Panc1 (cell line): ENCODE measurements at regions not wholly inside any gene's neighbourhood (a gene's known extent, or its start where the extent isn't known, plus 50 kb on each side); places are given as distances from the start of the nearest gene placed in this dataset.
"Not testable (repeated sequence)": the region's sequence is repeated elsewhere in the genome, so short reads cannot be mapped to it uniquely, and the experiment has no call there.

Experiments used
- ATAC-seq: fragments of 200-7000 bp; cut with Tn5 transposase; 2 replicates; pipeline ENCODE4 v1.9.1; 2020; ENCODE audit warnings: mild to moderate bottlenecking, moderate library complexity
- BruUV-seq: library from RNA; stranded (reverse); fragments of 400-500 nt; replicated peaks from 2 replicates; lab custom pipeline; 2021; lab: Mats Ljungman, UMichigan
- CTCF ChIA-PET: fragments of 300-600 bp; sonication (Branson Sonifier 250); formaldehyde crosslinking; loops from one replicate; lab custom pipeline; 2022; ENCODE audit warnings: antibody characterized with exemption; lab: Charles Lee
- POLR2A ChIA-PET: fragments of 300-600 bp; sonication (Branson Sonifier 250); formaldehyde crosslinking; loops from one replicate; lab custom pipeline; 2022; ENCODE audit warnings: antibody characterized with exemption; lab: Charles Lee
- DNase-seq: peaks from one replicate; pipeline ENCODE4 v3.0.0-alpha.2; 2010; ENCODE audit warnings: low read depth, low spot score
- H3K27ac ChIP-seq: 2 replicates; pipeline ENCODE4 v1.5.1; 2011; ENCODE audit warnings: mild to moderate bottlenecking, low read length, inconsistent platforms
- H3K27me3 ChIP-seq: fragments of 200-500 bp; sonication (Bioruptor generic); 2 replicates; pipeline ENCODE4 v1.6.0; 2014; ENCODE audit warnings: low read length, inconsistent platforms; ENCODE audit not compliant: control insufficient read depth, insufficient read depth
- H3K36me3 ChIP-seq: fragments of 200-500 bp; sonication (Bioruptor generic); 2 replicates; pipeline ENCODE4 v1.5.1; 2014; ENCODE audit warnings: inconsistent platforms, mild to moderate bottlenecking, low read length, moderate library complexity; ENCODE audit not compliant: control insufficient read depth, insufficient read depth
- H3K4me1 ChIP-seq: 2 replicates; pipeline ENCODE4 v1.5.1; 2011; ENCODE audit warnings: inconsistent platforms, mild to moderate bottlenecking, low read length, moderate library complexity; ENCODE audit not compliant: control insufficient read depth, insufficient read depth
- H3K4me3 ChIP-seq, 2 experiments: 2 replicates each; pipeline ENCODE4 v1.5.1; 2011 to 2012; ENCODE audit warnings: low read depth in 2 of 2, low read length in 2 of 2, mild to moderate bottlenecking in 2 of 2, inconsistent platforms in 1 of 2, moderate library complexity in 1 of 2
- H3K9me3 ChIP-seq: fragments of 200-500 bp; sonication (Bioruptor generic); 2 replicates; pipeline ENCODE4 v1.5.1; 2014; ENCODE audit warnings: low read depth, mild to moderate bottlenecking, inconsistent platforms, low read length, moderate library complexity; ENCODE audit not compliant: control insufficient read depth, insufficient read depth
- CTCF ChIP-seq: fragments of 450-650 bp; IDR thresholded peaks from 2 replicates; pipeline ENCODE4 v1.5.1; 2017; ENCODE audit warnings: mild to moderate bottlenecking
- POLR2AphosphoS5 ChIP-seq: IDR thresholded peaks from 2 replicates; pipeline ENCODE4 v1.6.1; 2012; ENCODE audit warnings: mild to moderate bottlenecking, low read depth, low read length, moderate library complexity
- REST ChIP-seq, 2 experiments: IDR thresholded peaks; 2 replicates each; pipeline ENCODE4 v1.6.1; 2011 to 2012; ENCODE audit warnings: low read depth in 2 of 2, control low read depth in 1 of 2, low read length in 1 of 2, mild to moderate bottlenecking in 1 of 2, moderate library complexity in 1 of 2; ENCODE audit not compliant: insufficient read depth in 1 of 2
- SIN3A ChIP-seq: IDR thresholded peaks from 2 replicates; pipeline ENCODE4 v1.6.1; 2012; ENCODE audit warnings: low read depth, mild to moderate bottlenecking, low read length, moderate library complexity, borderline replicate concordance; ENCODE audit not compliant: insufficient read depth
- TCF7L2 ChIP-seq: IDR thresholded peaks from 2 replicates; pipeline ENCODE4 v1.6.1; 2011; ENCODE audit warnings: mild to moderate bottlenecking, low read depth, low read length, inconsistent platforms
- in situ Hi-C: cut with HindIII; loops from 2 replicates; pipeline ENCODE4 v1.10.0; 2016; ENCODE audit warnings: low sequenced_read_pairs, low pct_unique_long_range_greater_than_20kb
- intact Hi-C: fragments of 100-400 bp; cut with micrococcal nuclease; formaldehyde crosslinking; loops from one replicate; pipeline ENCODE4 v1.10.0; 2022; ENCODE audit not compliant: unreplicated experiment

DNA sequence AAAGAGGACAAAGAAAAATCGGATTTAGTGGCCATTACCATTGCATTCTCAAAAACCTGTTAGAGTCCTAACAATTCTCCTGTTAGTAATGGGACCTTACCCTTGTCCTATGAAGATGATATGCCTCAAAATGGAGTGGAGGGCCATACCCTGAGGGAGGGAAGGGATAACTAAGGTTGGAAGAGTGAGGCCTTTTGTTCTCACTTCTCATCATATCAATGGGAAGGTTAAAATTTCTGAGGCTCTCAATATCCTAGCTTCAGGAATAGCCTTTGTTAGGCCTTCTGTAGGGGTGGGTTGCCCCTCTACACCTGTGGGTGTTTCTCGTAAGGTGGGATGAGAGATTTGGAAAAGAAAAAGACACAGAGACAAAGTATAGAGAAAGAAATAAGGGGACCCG, 109.4 kb upstream of the SGIP1 start:
- H3K9me3 ChIP-seq, H3K27ac ChIP-seq, DNase-seq, H3K27me3 ChIP-seq, ATAC-seq, POLR2A ChIA-PET, H3K36me3 ChIP-seq, intact Hi-C loops, BruUV-seq, H3K4me1 ChIP-seq, CTCF ChIA-PET, in situ Hi-C loops, H3K4me3 ChIP-seq: not testable (repeated sequence)

DNA sequence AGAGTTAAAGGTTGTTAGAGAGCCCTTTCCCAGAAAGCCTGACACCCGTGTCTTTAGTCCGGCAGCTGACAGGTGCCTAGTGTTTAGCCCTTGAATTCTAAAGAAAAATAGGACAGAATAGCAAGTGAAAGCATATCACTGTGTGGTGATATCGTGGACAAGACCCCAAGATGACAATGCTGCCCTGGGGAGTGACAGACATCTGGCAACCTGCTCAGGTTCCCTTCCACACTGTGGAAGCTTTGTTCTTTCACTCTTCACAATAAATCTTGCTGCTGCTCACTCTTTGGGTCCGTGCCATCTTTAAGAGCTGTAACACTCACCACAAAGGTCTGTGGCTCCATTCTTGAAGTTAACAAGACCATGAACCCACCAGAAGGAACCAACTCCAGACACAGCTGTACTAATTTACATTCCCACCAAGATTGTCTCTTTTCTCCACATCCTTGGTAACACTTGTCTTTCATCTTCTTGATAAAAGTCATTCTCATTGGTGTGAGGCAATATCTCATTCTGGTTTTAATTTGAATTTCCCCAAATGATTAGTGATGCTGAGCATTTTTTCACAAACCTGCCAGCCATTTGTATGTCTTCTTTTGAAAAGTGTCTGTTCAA, 107.6 kb upstream of the SGIP1 start:
- DNase-seq (no peak), ATAC-seq (no peak)
- Histone ChIP-seq H3K27me3 (no peaks in the 10 kb centered on the region), H3K27ac (no peak overlapping the region), H3K4me3 (no peak overlapping the region), H3K4me1 (no peaks in the 10 kb centered on the region), H3K36me3 (no peaks in the 10 kb centered on the region), H3K9me3 (0 out of 2 replicates have a peak, but pooled peaks cover 3% of the 10 kb centered on the region)
- no peak for TF ChIP-seq TCF7L2
- TF ChIP-seq SIN3A: no peak
- no peak for TF ChIP-seq POLR2AphosphoS5
- no peak for TF ChIP-seq CTCF
- TF ChIP-seq REST (IDR thresholded peaks at IDR 0.05; ENCODE audit: insufficient read depth in 1 of 2, low read depth in 2 of 2, low read length in 1 of 2): no peak
- BruUV-seq: no TSS peak
- intact Hi-C loops: no loop called here
- POLR2A ChIA-PET: no interaction called here
- in situ Hi-C loops: no loop called here
- CTCF ChIA-PET: interaction anchor here (0.6 kb wide), 1 partner anchor 12 kb away, joined by 4 read pairs; no protein-coding TSS in a partner anchor

DNA sequence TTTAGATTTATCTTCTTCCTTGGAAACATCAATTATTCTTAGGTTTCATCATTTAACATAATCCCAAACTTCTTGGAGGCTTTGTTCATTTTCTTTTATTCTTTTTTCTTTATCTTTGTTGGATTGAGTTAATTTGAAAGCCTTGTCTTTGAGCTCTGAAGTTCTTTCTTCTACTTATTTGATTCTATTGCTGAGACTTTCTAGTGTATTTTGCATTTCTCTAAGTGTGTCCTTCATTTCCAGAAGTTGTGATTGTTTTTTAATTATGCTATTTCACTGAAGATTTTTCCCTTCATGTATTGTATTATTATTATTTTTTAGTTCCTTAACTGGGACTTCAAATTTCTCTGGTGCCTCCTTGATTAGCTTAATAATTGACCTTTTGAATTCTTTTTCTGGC, 103.1 kb upstream of the SGIP1 start:
- H3K36me3 ChIP-seq, ATAC-seq, BruUV-seq, POLR2A ChIA-PET, CTCF ChIA-PET, H3K4me3 ChIP-seq, intact Hi-C loops, H3K27me3 ChIP-seq, H3K4me1 ChIP-seq, DNase-seq, in situ Hi-C loops, H3K9me3 ChIP-seq, H3K27ac ChIP-seq: not testable (repeated sequence)
